SKM-1 (cell line): ENCODE measurements at regions not wholly inside any gene's neighbourhood (a gene's known extent, or its start where the extent isn't known, plus 50 kb on each side); places are given as distances from the start of the nearest gene placed in this dataset.
"Not testable (repeated sequence)": the region's sequence is repeated elsewhere in the genome, so short reads cannot be mapped to it uniquely, and the experiment has no call there.

Experiments
- DNase-seq: peaks from one replicate; lab custom pipeline; 2025; ENCODE audit not compliant: unreplicated experiment; lab: John Stamatoyannopoulos, UW

- DNase-seq, result no peak
Measured at GRCh38 chr5:165026971-165027370, 1521.6 kb downstream of the MAT2B start.

GRCh38 chr5:165028356-165028755 is 1522.9 kb downstream of the MAT2B start:
- DNase-seq, result no peak

GRCh38 chr5:165029099-165029870 is 1523.9 kb downstream of the MAT2B start:
- peak; percentile 64 for DNase-seq

GRCh38 chr5:165030971-165031370 is 1525.6 kb downstream of the MAT2B start:
- no peak for DNase-seq

- no peak for DNase-seq
Measured at GRCh38 chr5:165031371-165031770, 1526.0 kb downstream of the MAT2B start.

- DNase-seq, result no peak
Measured at GRCh38 chr5:165035520-165035919, 1530.1 kb downstream of the MAT2B start.

GRCh38 chr5:165039748-165040147 is 1534.3 kb downstream of the MAT2B start:
- no peak for DNase-seq

- DNase-seq, result not testable (repeated sequence)
Measured at GRCh38 chr5:165045941-165046340, 1540.5 kb downstream of the MAT2B start.

- no peak for DNase-seq
Measured at GRCh38 chr5:165055476-165055875, 1550.1 kb downstream of the MAT2B start.

GRCh38 chr5:165057145-165057544 is 1551.7 kb downstream of the MAT2B start:
- DNase-seq, result no peak

GRCh38 chr5:165066751-165067385 is 1561.4 kb downstream of the MAT2B start:
- no peak for DNase-seq

- no peak for DNase-seq
Measured at GRCh38 chr5:165076686-165077085, 1571.3 kb downstream of the MAT2B start.

- no peak for DNase-seq
Measured at GRCh38 chr5:165079389-165079788, 1574.0 kb downstream of the MAT2B start.

GRCh38 chr5:165083394-165083793 is 1578.0 kb downstream of the MAT2B start:
- DNase-seq, result no peak

- no peak for DNase-seq
Measured at GRCh38 chr5:165086465-165086864, 1581.0 kb downstream of the MAT2B start.

- no peak for DNase-seq
Measured at GRCh38 chr5:165094782-165095181, 1589.4 kb downstream of the MAT2B start.

- no peak for DNase-seq
Measured at GRCh38 chr5:165101709-165102108, 1596.3 kb downstream of the MAT2B start.

GRCh38 chr5:165104611-165105010 is 1599.2 kb downstream of the MAT2B start:
- DNase-seq, result no peak

- DNase-seq, result no peak
Measured at GRCh38 chr5:165108809-165109208, 1603.4 kb downstream of the MAT2B start.

- peak; percentile 9 for DNase-seq
Measured at GRCh38 chr5:165119175-165119574, 1613.8 kb downstream of the MAT2B start.

- no peak for DNase-seq
Measured at GRCh38 chr5:165126598-165126997, 1621.2 kb downstream of the MAT2B start.

GRCh38 chr5:165127941-165128340 is 1622.5 kb downstream of the MAT2B start:
- peak; percentile 20 for DNase-seq

GRCh38 chr5:165130656-165131055 is 1625.2 kb downstream of the MAT2B start:
- no peak for DNase-seq
